GM21360 (cell line): ENCODE measurements at regions not wholly inside any gene's neighbourhood (a gene's known extent, or its start where the extent isn't known, plus 50 kb on each side); places are given as distances from the start of the nearest gene placed in this dataset.
"Not testable (repeated sequence)": the region's sequence is repeated elsewhere in the genome, so short reads cannot be mapped to it uniquely, and the experiment has no call there.

ENCODE experiments used
- ATAC-seq: cut with Tn5 transposase; IDR thresholded peaks from one replicate; pipeline ENCODE4 v1.9.1; 2021; ENCODE audit warnings: mild to moderate bottlenecking, moderate library complexity; ENCODE audit not compliant: unreplicated experiment

DNA sequence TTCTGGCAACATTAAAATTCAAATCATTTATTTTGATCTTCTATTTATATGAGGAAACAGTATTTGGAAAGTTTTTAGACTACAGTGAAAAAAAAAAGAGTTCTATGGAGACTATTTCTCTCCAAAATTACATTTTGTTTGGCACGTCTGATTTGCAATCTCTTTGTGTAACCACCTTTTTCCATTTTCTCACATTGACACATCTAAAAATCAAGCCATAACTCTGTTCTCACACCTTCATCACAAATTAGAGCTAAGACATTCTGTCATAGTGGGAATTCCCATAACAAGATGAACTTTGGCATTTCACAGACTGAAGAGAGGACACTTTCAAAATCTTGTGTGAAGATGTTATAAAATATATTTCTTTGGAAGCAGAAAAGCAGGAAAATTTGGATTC, 468.9 kb downstream of the GRIA2 start:
- ATAC-seq, result no peak

DNA sequence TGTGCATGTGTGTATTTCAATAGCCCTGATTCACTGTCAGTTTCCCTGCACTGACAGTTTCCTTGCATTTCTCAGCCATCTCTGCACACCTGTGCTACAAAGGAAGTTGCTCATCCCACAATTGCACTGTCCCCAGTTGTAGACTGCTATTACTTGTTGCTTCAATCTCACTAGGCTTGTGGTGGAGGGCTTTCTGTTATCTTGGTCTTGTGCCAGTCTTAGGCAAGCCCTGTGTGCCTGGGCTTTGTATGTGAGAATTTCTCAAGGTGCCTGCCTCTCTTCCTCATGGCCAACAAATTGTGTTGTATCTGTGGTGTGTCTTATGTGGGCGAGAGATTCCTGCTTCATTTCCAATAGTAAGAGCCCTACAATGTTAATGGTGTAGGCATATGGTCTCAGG, 467.4 kb downstream of the GRIA2 start:
- ATAC-seq, result no peak

DNA sequence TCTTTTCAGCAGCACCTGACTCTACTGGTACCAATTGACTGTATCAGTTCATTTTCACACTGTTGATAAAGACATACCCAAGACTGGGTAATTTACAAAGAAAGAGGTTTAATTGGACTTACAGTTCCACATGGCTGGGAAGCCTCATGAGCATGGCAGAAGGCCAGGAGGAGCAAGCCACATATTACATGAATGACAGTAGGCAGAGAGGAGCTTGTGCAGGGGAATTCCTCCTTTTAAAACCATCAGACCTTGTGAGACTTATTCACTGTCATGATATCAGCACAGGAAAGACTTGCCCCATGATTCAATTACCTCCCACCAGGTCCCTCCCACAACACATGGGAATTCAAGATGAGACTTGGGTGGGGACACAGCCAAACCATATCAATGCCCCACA, 458.8 kb downstream of the GRIA2 start:
- not testable (repeated sequence) for ATAC-seq

DNA sequence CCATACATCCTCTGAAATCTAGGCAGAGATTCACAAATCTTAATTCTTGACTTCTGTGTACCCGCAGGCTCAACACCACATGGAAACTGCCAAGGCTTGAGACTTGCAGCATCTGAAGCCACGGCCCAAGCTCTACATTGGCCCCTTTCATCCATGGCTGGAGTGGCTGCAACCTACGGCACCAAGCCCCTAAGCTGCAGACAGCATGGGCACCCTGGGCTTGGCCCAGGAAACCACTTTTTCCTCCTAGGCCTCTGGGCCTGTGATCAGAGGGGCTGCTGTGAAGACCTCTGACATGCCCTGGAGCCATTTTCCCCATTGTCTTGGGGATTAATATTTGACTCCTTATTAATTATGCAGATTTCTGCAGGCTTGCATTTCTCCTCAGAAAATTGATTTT, 457.9 kb downstream of the GRIA2 start:
- ATAC-seq, result no peak

DNA sequence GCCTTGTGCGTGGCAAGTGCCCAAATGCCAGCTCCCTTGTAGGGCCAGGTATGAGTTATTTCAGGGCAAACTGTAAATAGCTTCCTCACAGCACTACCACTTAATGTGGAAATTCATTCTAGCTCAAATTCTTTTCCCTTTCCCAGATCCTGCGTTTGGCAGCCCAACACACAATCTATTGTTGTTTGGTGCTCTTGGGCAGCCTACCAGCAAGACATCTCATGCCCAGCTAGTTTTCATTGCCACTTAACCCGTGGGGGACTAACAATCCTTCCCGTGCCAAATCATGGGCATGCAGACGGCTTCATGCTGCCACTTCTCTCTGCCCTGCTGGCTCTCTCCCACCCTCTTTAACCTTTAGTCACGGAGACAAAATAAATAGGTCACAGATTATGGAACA, 454.2 kb downstream of the GRIA2 start:
- no peak for ATAC-seq

DNA sequence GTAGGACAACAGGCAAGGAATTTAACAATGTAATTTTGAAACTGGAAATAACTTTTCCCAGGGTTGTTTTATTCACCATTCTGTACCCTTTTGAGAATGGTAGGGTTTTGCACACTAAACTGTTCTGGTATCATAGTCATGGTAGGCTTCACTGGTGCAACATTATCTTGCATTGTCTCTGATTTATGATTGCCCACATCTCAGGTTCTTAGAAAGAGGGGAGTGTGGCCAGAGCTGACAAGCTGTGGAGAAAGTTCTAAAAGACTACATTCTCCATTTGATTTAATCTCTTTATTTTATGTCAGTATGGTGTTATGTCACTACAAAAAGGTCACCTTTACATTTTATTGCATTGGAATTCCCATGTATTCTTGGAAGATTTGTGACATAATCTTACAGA, 447.3 kb downstream of the GRIA2 start:
- no peak for ATAC-seq

DNA sequence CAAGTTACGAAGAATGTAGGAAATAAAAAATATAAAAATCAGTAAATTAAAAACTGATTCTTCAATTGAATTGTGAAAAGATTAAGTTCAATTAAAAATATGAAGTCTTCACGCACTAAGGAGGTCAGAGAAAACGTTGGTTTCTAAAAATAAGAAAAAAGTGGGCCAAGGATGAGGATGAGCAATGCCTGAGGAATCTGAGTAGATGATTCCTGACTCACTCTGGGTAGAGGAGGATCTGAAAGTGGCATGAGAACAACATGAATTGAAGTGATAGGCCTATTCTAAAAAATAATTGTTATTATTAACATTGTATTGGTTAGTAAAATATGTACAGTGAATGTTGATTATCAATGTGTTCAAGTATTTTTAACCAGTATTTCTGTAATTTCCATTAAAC, 444.2 kb downstream of the GRIA2 start:
- ATAC-seq, result no peak

DNA sequence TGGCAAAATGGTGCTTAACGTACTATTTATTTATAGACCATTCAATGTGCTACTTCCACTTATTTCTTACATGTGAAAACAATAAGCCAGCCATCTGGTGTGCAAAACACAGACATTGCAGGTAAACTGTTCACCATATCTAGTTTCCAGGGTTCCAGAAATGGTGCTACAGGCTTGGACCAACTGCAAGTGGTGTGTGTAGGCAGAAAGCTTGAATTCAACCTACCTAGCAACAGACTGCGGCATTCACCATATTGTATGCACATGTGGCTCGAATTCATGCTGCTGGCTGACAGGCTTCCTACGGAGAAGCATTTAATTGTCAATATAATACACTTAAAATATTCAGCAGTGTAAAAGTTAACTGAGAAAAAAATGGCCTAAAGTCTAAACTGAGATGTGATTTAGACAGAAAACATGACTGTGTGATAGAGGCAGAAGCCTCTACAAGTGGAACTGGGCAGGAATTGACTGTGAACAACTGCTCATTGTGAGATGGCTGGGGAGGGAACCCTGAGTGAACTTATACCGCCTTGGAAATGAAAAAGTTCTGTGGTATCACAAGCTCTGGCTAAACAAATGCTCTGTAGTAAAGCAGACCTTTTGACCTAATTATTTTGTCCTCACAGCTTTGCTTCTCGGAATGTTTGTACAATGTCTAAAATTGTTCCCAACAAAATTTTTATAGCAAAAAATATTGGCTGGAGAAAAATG, 434.7 kb downstream of the GRIA2 start:
- ATAC-seq, result no peak

DNA sequence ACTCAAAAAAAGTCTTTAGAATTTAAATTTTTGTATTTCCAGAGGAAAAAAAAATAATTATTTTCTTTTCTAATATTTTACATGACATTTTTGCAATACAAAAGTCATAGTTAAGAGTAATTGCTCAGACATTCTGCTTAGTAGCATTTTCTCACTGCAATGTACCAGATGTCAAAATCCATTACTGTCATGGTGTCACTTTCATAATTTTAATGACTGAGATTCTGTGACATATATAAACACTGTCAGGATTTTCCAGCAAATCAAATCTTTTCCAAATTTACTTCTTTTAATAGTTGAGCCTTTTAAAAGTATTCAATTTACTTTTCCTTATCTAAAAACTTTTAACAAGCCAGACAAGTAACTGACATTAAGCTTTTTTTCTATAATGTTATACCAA, 422.7 kb downstream of the GRIA2 start:
- ATAC-seq, result no peak

DNA sequence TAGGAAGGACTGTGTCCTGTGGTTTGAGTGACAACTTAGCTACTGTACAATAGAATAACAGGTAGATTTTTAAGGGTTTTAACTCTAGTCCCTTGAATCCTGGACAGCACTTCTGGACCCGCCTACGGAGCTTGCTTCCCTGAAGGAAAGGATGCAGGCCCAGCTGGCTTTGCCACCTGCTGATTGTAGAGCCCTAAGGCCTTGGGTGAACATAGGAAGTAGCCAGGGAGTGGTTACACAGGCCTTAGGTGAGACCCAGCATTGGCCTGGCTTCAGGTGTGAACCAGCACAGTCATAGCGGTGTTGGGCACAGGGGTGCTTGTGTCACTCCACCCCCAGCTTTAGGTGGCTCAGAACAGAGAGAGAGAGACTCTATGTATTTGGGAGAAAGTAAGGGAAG, 413.5 kb downstream of the GRIA2 start:
- ATAC-seq, result no peak

DNA sequence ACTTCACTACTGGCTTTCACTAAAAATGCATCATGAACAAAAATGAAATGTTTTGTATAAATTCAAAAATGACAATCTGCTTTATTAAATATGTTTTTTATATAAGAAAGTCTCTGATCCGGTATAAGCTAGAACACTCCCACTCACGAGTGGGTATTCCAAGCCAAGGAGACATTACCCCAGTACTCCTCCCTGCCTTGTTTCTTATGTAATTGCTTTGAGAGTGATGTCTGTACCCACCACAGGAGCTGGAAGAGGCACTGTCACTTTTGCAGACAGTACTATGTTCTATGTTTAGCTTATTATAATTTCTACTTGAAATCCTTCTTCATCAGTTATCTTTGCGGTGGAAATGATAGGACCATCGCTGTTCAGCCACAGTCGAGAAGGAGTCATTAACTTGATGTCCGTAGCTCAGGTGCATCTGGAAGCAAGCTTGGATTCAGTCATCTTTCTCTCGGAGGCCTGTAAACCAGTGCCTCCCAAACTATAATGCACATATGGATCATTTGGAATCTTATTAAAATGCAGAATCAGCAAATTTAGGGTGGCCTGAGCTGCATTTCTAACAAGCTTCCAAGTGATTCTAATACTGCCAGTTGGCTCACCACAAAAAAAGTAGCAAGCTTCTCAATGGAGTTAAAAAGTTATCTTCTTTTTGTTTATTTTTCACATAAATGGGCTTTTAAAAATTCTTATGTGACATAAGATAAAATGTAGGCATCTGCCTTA, 396.4 kb downstream of the GRIA2 start:
- no peak for ATAC-seq

DNA sequence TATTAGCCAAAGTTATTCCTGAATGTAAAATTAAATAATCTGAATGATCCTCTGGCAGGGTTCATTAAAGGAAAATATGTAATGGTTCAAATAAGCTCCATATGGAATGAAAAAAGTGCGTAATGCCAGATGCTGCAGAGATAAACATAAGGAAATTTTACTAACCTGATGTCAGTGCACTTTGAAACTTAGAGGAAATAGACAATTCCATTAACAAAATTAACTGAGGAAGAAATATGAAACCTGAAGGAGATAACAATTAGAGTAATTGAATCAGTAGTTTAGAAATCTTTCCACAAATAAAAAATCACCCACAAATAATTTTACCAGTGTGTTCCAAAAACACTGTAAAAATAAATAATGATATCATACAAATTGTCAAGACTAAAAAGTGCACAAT, 387.5 kb downstream of the GRIA2 start:
- ATAC-seq, result no peak

DNA sequence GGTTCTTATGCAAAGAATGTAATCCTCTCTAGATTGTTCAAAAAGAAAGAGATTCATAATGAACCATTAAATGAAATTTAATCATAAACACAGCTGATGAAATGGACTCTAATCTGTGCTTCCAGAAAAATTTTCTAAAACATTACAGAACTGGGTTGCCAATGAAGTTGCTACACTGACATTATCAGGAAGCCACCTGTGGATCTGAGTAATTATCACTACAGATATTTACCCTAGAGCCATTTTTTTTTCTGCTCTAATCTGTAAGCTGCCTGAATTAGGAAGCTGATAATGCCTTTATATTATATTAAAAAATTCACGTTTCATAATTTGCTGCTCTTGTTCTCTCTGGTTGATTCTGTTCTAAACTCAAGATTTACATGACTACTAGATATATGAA, 380.1 kb downstream of the GRIA2 start:
- ATAC-seq, result no peak

DNA sequence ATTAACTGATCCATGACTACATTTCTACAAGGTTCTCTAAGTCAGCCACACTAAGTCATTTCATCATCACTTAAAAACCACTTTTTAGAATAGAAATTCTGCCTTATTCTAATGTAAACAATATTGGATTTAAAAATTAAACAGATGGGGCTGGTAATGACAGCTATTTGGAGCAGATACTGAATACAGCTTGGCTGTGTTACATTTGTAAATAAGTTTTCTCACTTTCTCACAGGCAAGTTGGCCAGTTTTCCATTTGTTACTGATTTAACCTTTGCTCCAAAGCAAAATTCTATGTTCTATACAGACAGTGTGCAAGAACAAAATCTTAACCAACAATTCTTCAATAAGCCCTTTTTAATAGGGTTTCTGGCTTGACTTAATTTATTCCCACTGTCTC, 370.7 kb downstream of the GRIA2 start:
- ATAC-seq, result no peak

DNA sequence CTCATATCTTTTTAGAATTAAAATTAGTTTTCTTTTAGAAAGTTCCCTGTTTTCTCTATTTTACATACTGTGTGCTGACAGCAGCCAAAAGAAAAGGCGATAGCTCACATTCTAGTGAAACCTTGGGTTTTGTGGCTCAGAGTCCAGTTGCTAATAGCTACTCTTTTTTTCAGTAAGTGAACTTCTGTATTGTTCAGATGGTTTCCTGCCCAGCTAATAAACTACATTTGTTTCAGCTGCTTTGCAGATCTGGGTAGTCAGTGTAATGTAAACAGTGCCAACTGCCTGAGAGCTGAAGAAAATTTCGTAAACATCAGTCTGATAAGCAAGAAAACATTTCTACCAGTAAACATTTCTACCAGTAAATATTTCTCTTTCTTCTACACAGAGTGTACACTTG, 370.2 kb downstream of the GRIA2 start:
- ATAC-seq, result no peak

DNA sequence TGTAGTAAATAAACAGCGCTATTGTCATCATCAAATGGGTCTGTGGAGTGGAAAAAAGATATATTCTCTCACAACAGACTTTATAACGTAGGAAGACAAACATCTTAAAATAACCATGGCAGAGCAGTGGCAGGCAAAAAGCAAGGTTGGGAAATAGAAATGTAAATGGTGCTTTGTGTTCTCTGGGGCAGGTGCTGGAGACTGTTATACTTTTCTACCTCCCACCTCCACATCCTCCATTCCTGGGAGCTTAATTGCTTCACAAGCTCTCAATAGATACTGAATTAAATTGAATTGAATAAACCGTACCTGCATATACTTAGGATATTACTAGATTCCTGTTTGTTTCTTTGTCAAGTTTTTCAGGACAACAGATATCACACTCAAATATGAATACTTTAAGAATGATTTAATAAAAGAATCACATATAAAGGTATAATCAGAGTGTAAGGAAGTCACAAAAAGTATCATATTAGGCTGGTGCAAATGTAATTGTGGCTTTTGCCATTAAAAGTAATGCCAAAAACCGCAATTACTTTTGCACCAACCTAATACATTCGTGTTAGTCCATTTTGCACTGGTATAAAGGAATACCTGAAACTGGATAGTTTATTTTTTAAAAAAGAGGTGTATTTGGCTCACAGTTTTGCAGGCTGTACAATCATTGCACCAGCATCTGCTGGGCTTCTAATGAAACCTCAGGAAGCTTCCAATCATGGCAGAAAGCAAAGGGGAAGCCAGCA, 367.3 kb downstream of the GRIA2 start:
- ATAC-seq, result no peak

DNA sequence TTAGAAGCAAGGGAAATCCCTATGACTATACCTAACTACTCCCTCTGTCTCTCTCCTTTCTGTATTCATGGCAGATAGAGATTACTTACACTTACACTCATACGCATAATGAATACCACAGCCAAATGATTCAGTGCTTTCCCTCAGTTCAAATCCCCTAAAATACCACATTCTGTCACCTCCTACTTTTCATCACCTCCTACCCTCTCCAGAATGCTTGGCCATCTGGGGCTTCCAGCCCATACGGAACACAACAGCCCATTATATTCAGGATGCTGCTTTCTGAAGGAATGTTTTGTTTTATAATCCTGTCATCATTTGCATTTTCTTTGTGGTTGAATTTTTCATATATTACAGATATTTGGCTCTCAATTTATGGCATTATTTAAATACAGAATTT, 361.6 kb downstream of the GRIA2 start:
- ATAC-seq, result no peak

DNA sequence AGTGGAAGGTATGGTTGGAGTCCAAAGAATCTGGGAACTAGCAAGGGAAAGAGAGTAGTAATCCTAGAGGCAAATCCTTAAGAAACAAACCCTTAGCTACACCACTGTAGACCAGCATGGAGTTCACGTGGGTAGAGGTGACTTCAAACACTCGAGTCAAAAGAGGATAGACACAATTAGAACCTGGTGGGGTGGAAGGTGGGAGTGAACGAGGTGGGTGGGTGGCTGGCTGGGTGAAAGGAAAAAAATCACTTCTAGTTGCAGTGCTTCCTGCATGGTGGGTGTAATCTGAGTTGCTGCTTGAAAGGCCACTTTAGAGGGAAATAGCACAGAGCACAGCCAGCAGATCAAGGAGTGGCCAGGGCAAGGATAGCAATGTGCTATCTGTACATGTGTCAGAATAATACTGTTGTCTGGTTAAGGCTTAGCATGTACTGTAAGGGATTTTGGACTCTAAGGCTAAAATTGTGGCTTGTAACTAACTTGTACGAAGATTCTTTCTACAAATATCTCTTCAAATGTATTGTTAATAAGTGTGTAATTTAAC, 356.2 kb downstream of the GRIA2 start:
- no peak for ATAC-seq

DNA sequence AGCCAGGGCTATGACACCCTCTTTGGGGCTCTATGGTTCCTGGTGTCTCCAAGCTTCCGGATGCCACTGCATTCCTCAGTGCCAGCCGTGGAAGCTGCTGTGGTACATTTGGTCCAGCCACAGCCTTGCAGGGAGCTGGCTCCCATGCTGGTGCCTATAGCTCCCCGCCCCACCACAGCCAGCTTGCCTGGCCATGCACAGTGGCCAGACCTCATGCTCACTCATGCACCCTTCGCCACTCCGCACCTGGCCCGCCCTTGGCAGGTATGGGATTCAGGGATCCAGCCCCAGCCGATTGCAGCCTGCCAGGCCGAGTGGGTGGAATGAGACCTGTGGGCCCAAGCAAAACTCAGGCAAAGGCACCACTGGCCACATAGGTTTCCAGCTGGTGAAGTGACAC, 354.8 kb downstream of the GRIA2 start:
- no peak for ATAC-seq

DNA sequence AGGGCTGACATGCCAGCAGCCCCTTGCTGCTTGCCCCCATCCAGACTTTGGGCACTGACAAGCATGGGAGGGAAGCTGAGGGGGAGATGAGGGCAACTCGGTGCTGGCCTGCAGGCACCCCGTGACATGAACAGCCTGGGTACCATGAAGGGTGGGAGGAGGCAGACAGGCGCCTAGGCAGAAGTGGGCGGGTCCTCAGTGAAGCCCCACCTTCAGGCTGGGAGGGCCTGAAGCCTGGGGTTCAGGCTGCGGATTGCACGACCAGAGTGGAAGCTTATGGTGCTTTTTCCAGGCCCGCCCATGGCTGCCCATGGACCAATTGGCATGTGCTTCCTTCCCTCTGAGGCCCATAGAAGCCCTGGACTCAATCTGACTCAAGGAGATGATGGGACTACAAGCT, 354.1 kb downstream of the GRIA2 start:
- no peak for ATAC-seq

DNA sequence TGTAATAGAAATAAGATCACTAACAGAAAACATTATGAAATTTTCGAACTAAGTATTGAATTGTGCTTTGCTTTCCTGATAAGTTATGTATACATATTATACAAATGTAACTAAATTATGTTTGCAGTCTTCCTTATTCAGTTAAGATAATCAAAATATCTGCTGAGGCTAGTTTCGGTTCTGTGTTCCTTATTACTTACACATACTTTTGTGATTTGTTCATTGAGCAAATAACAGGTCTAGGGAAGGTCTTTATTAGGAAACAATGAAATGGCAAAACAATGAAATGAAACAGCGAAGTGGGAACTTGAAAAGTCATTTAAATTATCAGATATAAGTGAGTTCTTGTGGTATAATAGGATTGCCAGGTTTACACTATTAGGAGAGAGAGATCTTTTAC, 352.4 kb downstream of the GRIA2 start:
- no peak for ATAC-seq

DNA sequence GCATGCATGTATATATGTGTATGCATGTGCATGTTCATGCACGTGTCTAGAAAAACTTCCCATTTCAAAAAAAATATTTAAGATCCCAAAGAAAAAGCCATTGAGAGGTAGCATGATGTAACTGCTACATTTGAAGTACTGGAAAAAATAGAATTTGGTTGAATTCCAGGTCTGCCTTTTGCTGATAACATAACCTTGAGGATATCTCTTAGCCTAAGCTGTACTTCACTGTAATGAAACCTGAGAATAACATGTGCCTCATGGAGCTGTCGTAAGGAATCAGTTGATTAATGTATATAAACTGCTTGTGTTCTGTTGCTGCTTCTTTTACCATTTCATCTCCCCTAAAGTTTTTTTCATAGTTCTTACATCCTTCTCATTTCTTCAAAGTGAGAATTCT, 351.8 kb downstream of the GRIA2 start:
- ATAC-seq, result no peak
